ENCODE measurements at regions not wholly inside any gene's neighbourhood (a gene's known extent, or its start where the extent isn't known, plus 50 kb on each side); places are given as distances from the start of the nearest gene placed in this dataset.

- DNase-seq (ENCODE audit: low read depth, low spot score), result no peak
- Histone ChIP-seq H3K9ac (ENCODE audit: insufficient read length) (no peak overlapping the region), H3K4me3 (no peak overlapping the region), H3K27ac (no peak overlapping the region), H3K36me3 (ENCODE audit: insufficient read depth, low read length) (no peaks in the 10 kb centered on the region), H3K9me3 (ENCODE audit: low read depth, low read length) (no peaks in the 10 kb centered on the region)
- TF ChIP-seq POLR2AphosphoS5 (IDR thresholded peaks at IDR 0.05; ENCODE audit: borderline replicate concordance, low read depth, low read length), result no peak
These were observed 151.5 kb upstream of the SDK2 start for GRCh38 chr17:73795730-73796129.

GRCh38 chr17:73797594-73798110, 153.4 kb upstream of the SDK2 start:
- Histone ChIP-seq H3K36me3 (ENCODE audit: insufficient read depth, low read length) (no peaks in the 10 kb centered on the region), H3K4me3 (no peak overlapping the region), H3K9ac (ENCODE audit: insufficient read length) (no peak overlapping the region), H3K9me3 (ENCODE audit: low read depth, low read length) (no peaks in the 10 kb centered on the region), H3K27ac (no peak overlapping the region)
- no peak for DNase-seq (ENCODE audit: low read depth, low spot score)
- TF ChIP-seq FOXP2 (optimal IDR thresholded peaks at IDR 0.05; ENCODE audit: control extremely low read depth, extremely low read length, insufficient read depth), result no peak
- no peak for TF ChIP-seq POLR2AphosphoS5 (IDR thresholded peaks at IDR 0.05; ENCODE audit: borderline replicate concordance, low read depth, low read length)
- TF ChIP-seq EZH2 (IDR thresholded peaks at IDR 0.05), result no peak

- Histone ChIP-seq H3K4me3 (no peak overlapping the region), H3K27ac (no peak overlapping the region), H3K9me3 (ENCODE audit: low read depth, low read length) (no peaks in the 10 kb centered on the region), H3K36me3 (ENCODE audit: insufficient read depth, low read length) (no peaks in the 10 kb centered on the region), H3K9ac (ENCODE audit: insufficient read length) (no peak overlapping the region)
- DNase-seq (ENCODE audit: low read depth, low spot score), result no peak
- TF ChIP-seq FOXP2 (optimal IDR thresholded peaks at IDR 0.05; ENCODE audit: control extremely low read depth, extremely low read length, insufficient read depth), result no peak
These were observed 154.0 kb upstream of the SDK2 start for GRCh38 chr17:73798111-73798748.

- H3K9ac ChIP-seq (ENCODE audit: insufficient read length), result no peak overlapping the region
- no peaks in the 10 kb centered on the region for H3K9me3 ChIP-seq (ENCODE audit: low read depth, low read length)
- TF ChIP-seq FOXP2 (optimal IDR thresholded peaks at IDR 0.05; ENCODE audit: control extremely low read depth, extremely low read length, insufficient read depth) (no peak), EZH2 (IDR thresholded peaks at IDR 0.05) (no peak), POLR2AphosphoS5 (IDR thresholded peaks at IDR 0.05; ENCODE audit: borderline replicate concordance, low read depth, low read length) (no peak)
- no peak overlapping the region for H3K27ac ChIP-seq
- H3K4me3 ChIP-seq, result no peak overlapping the region
- DNase-seq (ENCODE audit: low read depth, low spot score), result no peak
- no peaks in the 10 kb centered on the region for H3K36me3 ChIP-seq (ENCODE audit: insufficient read depth, low read length)
These were observed 154.9 kb upstream of the SDK2 start for GRCh38 chr17:73799096-73799495.

GRCh38 chr17:73799781-73800627, 155.8 kb upstream of the SDK2 start:
- DNase-seq (ENCODE audit: low read depth, low spot score), result no peak
- Histone ChIP-seq H3K27ac (no peak overlapping the region), H3K9me3 (ENCODE audit: low read depth, low read length) (no peaks in the 10 kb centered on the region), H3K9ac (ENCODE audit: insufficient read length) (no peak overlapping the region), H3K4me3 (no peak overlapping the region), H3K36me3 (ENCODE audit: insufficient read depth, low read length) (no peaks in the 10 kb centered on the region)
- no peak for TF ChIP-seq POLR2AphosphoS5 (IDR thresholded peaks at IDR 0.05; ENCODE audit: borderline replicate concordance, low read depth, low read length)
- no peak for TF ChIP-seq FOXP2 (optimal IDR thresholded peaks at IDR 0.05; ENCODE audit: control extremely low read depth, extremely low read length, insufficient read depth)
- TF ChIP-seq EZH2 (IDR thresholded peaks at IDR 0.05), result no peak

DNA sequence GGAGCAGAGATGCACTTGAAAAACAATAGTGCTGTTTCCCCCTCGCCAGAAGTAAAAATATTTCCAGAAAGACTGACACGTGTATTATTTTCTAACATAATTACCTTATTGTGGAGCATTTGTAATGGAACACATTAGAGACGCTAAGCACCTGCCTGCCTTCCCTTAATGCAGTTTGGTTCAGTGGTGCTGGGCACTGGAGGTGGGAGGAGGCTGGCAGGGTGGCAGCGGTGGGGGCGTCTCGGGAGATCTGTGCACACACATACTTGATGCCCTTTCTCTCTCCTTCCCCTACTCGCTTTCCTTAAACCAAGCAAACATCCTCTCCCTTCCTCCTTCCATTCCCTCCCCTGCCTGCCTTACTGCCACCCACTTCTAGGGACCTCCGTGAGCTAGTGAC, 156.6 kb upstream of the SDK2 start:
- TF ChIP-seq FOXP2 (optimal IDR thresholded peaks at IDR 0.05; ENCODE audit: control extremely low read depth, extremely low read length, insufficient read depth) (no peak), EZH2 (IDR thresholded peaks at IDR 0.05) (no peak), POLR2AphosphoS5 (IDR thresholded peaks at IDR 0.05; ENCODE audit: borderline replicate concordance, low read depth, low read length) (no peak)
- Histone ChIP-seq H3K36me3 (ENCODE audit: insufficient read depth, low read length) (no peaks in the 10 kb centered on the region), H3K27ac (no peak overlapping the region), H3K9ac (ENCODE audit: insufficient read length) (no peak overlapping the region), H3K9me3 (ENCODE audit: low read depth, low read length) (no peaks in the 10 kb centered on the region), H3K4me3 (no peak overlapping the region)
- DNase-seq (ENCODE audit: low read depth, low spot score), result no peak

DNA sequence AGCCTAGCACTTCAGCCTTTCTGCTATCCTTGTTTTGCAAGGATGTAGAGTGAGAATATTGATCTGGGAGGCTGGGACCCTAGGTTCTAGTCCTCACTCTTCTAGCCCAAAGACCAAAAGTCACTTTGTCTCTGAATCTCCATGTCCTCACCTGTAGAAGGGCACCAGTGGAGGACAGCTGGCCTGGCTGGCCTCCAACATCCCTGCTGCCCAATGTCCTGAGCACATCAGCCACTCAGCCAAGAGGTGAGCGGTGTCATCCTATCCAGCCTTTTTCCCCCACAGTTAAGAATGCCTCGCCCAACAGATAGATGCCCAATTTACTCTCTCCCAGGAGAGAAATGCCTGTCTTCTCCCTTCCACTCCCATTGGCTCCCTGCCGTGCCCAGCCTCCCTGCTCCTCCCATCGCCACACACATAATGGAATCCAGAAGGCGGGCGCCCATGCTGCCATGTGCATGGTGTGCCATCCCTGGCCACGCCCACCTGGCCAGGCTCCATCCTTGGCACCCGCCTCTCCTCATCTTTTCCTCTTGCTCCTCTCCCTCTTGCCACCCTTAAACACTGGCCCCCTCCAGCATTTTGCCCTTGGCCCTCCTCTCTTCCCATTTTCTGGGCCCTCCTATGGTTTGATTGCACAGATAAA, 157.3 kb upstream of the SDK2 start:
- Histone ChIP-seq H3K36me3 (ENCODE audit: insufficient read depth, low read length) (no peaks in the 10 kb centered on the region), H3K27ac (no peak overlapping the region), H3K9me3 (ENCODE audit: low read depth, low read length) (no peaks in the 10 kb centered on the region), H3K4me3 (no peak overlapping the region), H3K9ac (ENCODE audit: insufficient read length) (no peak overlapping the region)
- no peak for DNase-seq (ENCODE audit: low read depth, low spot score)
- no peak for TF ChIP-seq POLR2AphosphoS5 (IDR thresholded peaks at IDR 0.05; ENCODE audit: borderline replicate concordance, low read depth, low read length)
- no peak for TF ChIP-seq EZH2 (IDR thresholded peaks at IDR 0.05)
- no peak for TF ChIP-seq FOXP2 (optimal IDR thresholded peaks at IDR 0.05; ENCODE audit: control extremely low read depth, extremely low read length, insufficient read depth)

DNA sequence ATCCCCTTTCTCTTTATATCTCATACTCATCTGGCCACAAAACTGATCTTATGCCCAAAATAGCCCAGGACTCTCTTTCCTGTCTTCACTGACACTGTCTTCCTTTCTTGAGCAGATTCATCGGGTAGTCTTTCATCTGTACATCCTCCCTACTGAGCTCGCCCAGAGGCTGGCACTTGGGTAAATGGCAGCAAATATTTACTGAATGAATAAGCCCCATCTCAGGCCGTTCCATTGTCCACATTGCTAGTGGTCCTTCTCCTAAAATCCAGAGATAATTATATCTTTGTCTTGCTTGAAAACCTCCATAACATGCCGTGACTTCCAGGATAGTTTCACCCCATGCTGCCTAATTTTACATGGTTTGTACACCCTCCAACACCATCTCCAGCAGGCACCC, 158.1 kb upstream of the SDK2 start:
- TF ChIP-seq EZH2 (IDR thresholded peaks at IDR 0.05) (no peak), POLR2AphosphoS5 (IDR thresholded peaks at IDR 0.05; ENCODE audit: borderline replicate concordance, low read depth, low read length) (no peak), FOXP2 (optimal IDR thresholded peaks at IDR 0.05; ENCODE audit: control extremely low read depth, extremely low read length, insufficient read depth) (no peak)
- no peaks in the 10 kb centered on the region for H3K9me3 ChIP-seq (ENCODE audit: low read depth, low read length)

More for the DNA sequence above, 158.1 kb upstream of the SDK2 start:
- no peak overlapping the region for H3K9ac ChIP-seq (ENCODE audit: insufficient read length)
- H3K4me3 ChIP-seq, result no peak overlapping the region
- H3K36me3 ChIP-seq (ENCODE audit: insufficient read depth, low read length), result no peaks in the 10 kb centered on the region
- no peak overlapping the region for H3K27ac ChIP-seq
- DNase-seq (ENCODE audit: low read depth, low spot score), result no peak

Data from SK-N-MC (cell line).